ENCODE measurements at regions not wholly inside any gene's neighbourhood (a gene's known extent, or its start where the extent isn't known, plus 50 kb on each side); places are given as distances from the start of the nearest gene placed in this dataset.
A peak's percentile ranks its signal among the peaks of the same experiment; 100 is the strongest.

DNA sequence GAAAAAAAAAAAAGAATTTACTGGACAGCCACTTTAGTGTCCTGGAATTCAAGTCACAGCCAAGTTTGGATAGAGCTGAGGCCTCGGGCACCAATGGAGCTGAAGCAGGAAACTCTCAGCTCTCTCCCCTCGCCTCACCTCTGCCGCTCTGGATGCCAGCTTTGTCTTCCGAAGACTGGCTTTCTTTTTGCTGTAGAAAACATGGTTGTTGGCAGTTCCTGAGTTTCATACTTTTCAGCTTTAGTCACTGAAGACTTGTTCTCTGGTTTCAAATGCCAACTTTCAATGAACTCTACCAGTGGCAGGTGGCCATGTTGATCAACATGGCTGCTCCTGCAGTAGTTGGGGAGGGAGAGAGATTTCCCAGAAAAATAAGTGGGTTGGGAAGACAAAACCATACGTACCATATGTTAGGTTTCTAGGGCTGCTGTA is 142.2 kb downstream of the SNX18 start:
- no peak for DNase-seq (ENCODE audit: low read depth in 2 of 3, low spot score in 2 of 3)

DNA sequence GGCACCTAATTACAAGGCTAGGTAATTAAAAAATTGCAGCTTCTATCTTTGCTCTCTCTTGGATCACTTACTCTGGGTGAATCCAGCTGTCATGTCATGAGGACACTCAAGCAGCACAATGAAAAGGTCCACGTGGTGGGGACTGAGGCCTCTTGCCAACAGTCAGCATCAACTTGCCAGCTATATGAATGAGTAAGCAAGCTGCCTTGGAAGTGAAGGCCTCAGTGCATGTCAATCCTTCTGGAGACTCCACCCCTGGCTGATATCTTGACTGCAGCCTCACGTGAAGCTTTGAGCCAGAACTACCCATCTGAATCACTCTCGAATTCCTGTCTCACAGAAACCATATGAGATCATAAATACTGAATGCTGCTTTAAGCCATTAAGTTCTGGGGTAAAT is 140.5 kb downstream of the SNX18 start:
- no peak for DNase-seq (ENCODE audit: low read depth in 2 of 3, low spot score in 2 of 3)

DNA sequence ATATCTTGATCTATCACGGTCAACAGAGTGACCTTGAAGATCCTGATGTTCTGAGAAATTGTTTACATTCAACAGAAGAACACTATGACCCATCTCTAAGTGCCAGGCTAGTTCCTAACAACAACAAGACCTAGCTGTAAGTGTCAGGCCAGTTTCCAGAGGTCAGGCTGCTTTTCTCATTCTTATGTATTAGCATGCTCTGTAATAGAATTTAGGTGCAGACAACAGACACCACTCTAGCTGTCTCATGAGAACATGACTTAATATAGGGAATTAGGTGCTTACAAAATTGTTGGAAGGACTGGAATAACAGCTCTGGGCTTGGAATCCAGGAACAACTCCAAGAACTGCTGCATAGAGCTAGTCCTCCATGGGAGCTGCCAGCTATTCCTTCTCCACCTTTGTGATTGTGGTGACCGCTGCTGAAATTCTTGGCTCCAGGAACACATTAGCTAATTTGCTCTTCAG is 138.7 kb downstream of the SNX18 start:
- DNase-seq (ENCODE audit: low read depth in 2 of 3, low spot score in 2 of 3) = no peak

DNA sequence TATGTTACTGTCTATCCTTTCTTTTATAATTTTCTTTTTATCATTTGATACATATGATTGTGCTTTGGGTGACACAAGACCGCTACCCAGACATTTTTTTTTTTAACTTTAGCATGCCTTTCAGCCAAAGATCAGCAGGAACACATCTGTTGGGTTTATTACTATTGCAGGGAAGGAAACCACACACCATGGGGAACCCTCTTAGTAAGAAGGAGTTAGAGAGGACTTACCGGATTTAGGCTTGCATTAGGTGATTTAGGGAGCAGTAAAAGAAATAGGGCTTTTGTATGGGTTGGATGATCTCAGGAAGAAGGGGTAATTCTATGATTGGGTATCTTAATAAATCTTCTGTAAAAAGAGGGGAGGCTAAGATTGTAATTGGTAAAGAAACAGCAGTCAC is 138.2 kb downstream of the SNX18 start:
- DNase-seq (ENCODE audit: low read depth in 2 of 3, low spot score in 2 of 3) = no peak

DNA sequence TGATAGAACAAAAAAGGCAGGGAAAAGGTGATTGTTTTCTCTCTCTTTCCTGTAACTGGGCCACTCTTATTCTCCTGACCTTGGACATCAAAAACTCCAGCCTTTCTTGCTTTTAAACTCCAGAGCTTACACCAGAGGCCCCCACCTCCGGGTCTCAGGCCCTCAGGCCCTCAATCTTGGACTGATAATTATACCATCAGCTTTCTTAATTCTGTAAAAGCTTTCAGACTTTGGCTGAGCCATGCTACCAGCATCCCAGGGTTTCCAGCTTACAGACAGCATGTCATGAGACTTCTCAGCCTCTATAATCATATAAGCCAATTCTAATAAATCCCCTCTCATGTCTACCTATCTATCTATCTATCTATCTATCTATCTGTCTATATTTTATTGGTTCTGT is 137.7 kb downstream of the SNX18 start:
- DNase-seq (ENCODE audit: low read depth in 2 of 3, low spot score in 2 of 3) = no peak

DNA sequence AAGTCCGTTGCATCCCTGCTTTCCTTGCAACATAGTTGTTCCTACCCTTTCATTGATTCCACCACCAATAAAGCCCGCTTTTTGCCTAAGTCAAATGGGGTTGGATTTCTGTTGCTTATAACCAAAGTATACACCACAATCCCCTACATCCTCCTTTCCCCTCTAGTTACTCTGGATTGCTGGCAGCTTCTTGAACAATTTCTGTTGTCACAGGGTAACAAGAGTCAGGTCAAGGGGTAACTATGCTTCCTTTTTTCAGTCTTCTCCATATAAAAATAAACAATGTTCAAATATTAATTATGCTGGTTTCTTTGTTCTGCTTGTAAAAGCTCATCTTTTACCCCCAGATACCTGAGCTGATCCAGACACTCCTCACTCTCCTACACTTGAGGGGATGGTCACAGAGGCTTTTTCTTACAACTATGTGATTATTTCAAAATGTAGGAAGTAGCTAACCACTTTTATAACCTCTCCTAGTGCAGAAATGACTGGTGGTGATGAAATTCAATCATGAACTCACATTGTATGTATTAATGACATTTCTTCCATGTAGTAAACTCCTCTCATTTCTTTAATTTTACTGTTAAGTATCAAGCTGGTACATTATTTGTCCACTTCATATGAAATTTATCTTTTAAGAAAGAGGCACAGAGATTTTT is 136.5 kb downstream of the SNX18 start:
- DNase-seq (ENCODE audit: low read depth in 2 of 3, low spot score in 2 of 3) = no peak

DNA sequence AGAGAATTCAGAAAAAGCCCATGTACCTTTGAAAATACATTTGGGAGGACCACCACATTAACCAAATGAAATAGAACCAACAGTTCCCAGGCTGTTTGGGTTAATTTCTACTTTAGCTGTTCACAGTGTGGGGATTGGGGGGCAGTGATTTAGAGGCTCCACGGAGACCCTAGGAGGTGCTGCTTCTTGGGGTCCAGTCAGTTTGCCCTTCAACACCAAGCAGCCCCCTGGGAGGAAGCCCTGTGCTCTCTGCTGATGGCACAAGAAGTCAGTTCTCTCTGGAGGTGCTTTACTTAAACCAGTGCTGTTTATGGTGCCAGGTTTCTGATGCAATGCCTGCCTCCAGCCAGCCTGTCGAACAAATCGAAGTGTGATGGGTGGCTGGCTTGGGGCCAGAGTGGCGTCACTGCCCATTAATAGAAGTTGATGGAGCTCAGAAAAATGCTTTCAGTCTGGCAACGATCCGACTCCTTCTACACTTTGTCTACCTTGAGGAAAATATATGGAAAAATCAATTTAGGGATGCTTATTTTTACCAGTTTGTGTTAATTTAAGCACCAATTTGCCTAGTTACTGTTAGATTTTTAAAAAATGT is 134.0 kb downstream of the SNX18 start:
- no peak for DNase-seq (ENCODE audit: low read depth in 2 of 3, low spot score in 2 of 3)

DNA sequence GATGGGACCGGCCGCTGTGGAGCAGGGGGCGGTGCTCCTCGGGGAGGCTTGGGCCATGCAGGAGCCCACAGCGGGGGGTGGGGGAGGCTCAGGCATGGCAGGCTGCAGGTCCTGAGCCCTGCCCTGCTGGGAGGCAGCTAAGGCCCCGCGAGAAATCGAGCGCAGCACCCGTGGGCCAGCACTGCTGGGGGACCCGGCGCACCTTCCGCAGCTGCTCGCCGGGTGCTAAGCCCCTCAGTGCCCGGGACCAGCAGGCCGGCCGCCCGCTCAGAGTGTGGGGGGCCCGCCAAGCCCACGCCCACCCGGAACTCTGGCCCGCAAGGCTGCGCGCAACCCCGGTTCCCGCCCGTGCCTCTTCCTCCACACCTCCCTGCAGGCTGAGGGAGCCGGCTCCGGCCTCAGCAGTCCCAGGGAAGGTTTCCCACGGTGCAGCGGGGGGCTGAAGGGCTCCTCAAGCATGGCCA is 131.5 kb downstream of the SNX18 start:
- DNase-seq (ENCODE audit: low read depth in 2 of 3, low spot score in 2 of 3) = no peak

DNA sequence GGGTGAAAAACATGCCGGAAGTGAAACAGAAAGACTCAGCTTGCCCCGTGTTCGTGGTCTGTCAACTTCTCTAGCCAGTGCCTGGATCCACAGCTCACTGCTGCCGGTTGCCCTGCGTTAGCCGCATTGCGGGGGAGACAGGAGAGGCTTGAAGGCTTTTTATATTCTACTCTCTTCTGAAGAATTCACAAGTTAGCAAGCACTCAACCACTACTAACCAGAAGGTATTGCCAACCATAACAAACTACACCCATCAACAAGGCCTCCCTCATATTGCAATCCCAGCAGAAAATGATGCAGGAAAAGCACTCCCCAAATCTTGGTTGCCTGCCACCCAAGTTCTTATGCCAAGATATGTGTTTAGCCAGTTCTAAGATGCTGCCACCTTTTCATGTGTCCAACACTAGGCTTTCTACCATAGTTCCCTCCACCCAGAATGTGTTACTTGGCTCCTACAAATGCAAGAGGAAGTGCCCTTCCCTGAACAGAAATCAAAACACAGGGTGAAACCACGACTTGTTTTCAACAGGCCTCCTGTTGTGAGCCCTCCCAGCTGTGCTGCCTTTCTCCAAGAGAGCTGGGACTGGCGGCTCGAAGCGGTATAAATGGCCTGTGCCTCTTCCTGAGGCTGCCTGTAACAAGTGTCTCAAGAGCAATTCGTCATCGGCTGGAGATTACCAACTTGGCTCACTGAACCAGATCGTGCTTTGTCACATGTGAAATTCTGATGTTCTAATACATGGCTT is 129.0 kb downstream of the SNX18 start:
- peak; percentile 23 to 68 (median 38) for DNase-seq (ENCODE audit: low read depth in 2 of 3, low spot score in 2 of 3)

DNA sequence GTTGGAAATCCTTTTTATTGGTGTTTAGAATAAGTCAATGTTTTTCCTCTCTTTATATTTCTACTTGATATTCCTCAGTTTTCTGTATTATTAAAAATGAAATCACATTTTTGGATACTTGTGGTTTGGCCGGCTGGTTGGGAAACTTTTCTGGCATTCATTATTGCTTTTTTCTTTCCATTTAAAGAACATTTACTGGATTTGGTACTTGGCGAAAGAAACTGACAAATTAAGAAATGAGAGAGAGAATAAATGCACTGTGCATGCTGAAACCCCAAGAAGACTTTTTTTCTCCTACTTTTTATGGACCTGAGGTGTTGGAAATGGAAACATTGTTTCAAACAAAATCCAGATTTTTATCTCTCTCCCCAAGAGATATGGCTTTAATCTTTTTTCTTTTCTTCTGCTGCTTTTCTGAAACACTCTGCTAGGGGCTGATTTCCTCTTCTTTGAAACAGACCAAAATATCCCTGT is 128.4 kb downstream of the SNX18 start:
- DNase-seq (ENCODE audit: low read depth in 2 of 3, low spot score in 2 of 3) = no peak

DNA sequence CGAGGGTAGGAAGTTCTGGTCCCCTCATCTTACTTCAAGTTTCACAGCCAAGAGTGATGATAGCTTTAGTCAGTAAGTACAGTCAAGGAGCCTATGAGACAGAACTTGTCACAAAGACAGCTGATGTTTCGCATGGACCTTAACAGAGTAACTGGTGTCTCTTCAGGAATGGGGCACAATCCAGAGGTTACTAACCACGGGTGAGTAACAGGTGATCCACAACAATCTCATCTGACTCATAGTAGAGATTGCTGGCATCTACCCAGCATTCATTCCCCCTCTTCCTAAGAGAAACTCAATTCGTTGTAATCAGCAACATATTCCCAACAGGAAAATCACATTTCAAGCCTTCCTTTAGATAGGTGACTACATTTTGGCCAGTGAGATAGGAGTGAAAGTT is 126.7 kb downstream of the SNX18 start:
- DNase-seq (ENCODE audit: low read depth in 2 of 3, low spot score in 2 of 3) = no peak

DNA sequence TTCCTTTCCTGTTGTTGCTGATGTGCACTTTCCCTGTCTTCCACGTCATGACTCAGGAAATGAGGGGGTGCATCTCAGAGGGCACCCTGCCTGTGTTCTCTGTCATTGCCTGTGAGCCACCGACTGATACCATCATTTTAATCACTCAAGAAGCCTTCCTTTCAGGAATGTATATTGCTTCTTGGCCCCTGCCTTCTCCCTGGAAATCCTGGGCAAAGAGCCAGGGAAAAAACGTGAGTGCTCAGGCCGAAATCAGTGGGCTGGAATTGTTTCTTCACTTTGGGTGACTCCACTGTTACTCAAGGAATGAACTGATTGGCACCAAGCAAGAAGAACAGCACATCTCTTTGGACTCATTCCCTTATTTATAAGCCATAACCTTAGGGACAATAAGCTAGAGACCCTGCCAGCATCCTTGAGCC is 126.1 kb downstream of the SNX18 start:
- no peak for DNase-seq (ENCODE audit: low read depth in 2 of 3, low spot score in 2 of 3)

DNA sequence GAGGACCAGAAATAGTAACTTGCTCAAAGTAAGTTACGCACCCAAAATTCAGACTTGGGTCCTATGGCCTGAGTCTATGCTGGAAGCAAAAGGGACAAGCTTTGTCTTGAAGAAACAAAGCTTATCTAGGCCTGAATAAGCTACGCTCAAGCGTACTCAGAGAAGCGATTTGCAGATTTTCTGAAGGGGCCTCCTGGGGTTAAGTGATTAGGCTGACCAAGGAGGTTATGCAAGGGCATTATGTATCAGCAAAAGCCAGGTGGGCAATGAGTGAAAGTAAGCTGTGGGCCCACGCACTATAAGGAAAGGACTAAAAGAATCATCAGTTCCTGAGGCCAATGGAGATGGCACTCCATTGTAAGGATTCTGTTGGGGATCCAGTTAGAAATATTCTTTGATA is 122.1 kb downstream of the SNX18 start:
- DNase-seq (ENCODE audit: low read depth in 2 of 3, low spot score in 2 of 3) = no peak

DNA sequence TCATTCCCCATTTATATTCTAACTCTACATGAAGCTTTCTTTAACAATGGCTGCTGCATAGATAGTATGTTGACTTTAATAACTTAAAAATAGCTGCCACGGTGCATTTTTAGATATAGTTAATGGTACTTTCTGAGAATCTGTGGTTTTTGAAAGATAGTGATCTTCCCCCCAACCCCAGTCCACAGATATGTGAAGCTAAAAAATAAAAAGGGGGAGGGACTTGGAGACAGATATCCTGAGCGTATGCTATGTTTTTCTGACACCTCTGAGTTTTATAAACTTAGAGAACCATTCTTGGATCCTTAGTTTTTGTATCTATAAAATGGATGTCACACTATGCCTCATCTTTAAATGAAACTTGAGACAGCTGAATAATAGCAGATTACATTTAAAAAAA is 120.5 kb downstream of the SNX18 start:
- no peak for DNase-seq (ENCODE audit: low read depth in 2 of 3, low spot score in 2 of 3)

DNA sequence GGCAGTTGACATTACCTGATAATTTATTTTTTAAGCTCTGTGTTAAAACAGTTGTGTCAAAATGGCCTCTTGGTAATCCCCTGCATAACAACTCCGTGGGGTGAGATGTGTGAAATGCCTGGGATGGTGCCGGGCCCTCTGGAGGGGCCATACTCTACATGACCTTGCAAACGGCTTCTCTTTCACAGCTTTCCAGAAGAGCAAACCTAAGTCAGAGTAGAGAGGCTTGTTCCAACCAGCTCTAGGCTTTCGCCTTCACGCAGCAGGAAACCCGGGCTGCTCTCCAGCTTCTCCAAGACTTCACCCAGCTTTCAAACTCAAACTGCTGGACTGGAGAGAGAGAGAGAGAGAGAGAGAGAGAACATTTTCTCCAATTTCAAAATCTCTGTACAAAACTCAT is 120.1 kb downstream of the SNX18 start:
- DNase-seq (ENCODE audit: low read depth in 2 of 3, low spot score in 2 of 3) = no peak

DNA sequence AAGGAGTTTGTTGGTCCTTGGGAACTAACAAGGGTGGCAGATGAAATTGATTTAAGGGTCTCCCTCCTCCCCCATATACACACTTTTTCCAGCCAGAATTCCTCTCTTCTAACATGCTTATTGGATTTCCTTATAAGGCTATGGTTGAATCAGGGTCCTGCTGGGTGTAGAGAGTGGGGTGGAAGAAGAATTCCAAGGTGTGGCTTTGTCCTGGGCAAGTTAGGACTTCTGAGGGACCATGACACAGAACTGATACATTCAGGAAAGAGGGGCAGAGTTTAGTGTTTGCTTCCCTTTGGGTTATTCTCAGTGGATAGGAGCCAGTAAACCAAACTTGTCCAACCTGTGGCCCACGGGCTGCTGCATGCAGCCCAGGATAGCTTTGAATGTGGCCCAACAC is 116.5 kb downstream of the SNX18 start:
- no peak for DNase-seq (ENCODE audit: low read depth in 2 of 3, low spot score in 2 of 3)

DNA sequence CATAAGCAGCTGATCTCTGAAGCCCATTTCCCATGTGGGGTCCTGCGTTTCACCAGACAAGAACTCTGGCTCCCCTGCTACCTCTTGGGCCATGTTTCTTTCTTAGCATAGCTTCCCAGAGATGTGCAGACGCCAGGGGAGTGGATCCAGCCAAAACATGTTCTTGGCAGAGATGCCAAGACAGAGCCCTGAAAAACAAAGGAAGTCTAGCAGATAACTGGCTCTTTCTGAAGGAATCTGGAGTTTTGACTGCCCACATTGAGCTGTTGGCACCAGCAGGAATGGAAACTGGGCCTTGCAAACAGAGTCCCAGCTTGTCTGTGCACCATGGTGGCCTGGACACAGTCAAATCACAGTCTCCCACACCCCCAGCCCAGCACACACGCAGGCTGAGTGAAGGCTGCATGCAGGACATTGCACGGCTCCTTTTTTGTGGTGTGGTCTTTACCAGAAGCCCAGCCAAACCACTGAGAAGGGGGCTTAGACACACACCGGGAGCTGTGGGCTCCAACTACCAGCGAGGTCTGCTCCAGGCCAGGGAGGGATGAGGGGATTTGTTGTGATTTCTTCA is 114.7 kb downstream of the SNX18 start:
- DNase-seq (ENCODE audit: low read depth in 2 of 3, low spot score in 2 of 3) = no peak

DNA sequence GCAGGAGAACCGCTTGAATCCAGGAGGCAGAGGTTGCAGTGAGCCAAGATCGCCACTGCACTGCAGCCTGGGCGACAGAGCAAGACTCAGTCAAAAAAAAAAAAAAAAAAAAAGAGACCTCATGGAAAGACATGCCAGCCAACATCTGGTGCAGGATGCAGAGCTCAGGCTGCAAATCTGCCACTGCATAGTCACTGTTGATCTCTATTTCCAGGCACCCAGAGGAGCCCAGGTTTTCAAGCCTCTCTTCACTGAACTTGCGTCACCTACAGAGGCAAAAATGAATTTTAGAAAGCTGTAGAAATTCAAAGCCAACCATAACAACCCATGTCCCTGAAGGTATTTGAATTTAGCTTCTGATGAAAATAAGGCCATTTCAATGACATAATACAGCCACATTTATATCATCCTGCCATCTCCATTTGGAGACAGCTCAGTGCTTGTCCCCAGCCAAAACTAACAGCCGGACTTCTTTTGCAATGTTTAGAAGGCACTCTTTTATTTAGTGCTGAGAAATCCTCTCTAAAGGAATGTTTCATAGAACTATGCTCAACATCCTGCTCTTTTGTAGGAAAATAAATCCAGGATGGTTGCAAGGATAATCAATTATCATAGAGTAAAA is 113.3 kb downstream of the SNX18 start:
- DNase-seq (ENCODE audit: low read depth in 2 of 3, low spot score in 2 of 3) = no peak

DNA sequence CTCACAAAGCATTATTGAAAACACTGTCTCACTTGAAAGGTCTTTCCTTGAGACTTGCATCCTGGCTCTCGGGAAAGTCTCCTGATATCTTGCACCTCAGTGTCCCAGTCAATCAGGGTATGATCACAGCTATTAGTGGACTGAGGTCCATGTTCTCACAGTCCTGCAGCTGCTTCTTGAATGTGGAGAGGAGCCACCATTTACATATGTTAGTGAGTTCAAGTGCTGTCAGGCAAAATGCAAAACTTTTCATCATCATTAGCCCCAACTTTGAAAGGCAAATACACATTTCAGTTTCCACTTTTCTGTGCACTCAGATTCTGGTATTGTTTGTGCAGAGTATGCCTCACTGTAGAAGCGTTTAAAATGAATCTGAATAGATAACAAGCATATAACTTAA is 111.6 kb downstream of the SNX18 start:
- DNase-seq (ENCODE audit: low read depth in 2 of 3, low spot score in 2 of 3) = no peak

DNA sequence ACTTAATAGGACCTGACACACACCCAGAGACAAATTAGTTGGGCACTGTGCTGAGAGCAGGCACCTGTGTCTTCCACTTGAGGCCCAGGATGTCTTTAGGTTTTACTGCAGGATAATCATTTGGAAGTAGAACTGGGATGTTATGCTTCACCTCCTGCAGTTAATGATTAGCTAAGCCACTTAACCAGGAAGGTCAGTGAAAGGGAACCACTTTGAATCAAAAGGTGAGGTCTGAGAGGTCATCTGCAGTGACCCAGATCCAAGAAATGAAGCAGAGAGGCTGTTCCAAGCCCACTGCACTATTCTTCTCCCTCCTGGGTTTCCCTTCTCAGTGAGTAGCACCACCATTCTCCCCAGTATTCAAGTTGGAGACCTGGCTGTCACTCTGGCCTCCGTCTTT is 110.5 kb downstream of the SNX18 start:
- DNase-seq (ENCODE audit: low read depth in 2 of 3, low spot score in 2 of 3) = no peak

DNA sequence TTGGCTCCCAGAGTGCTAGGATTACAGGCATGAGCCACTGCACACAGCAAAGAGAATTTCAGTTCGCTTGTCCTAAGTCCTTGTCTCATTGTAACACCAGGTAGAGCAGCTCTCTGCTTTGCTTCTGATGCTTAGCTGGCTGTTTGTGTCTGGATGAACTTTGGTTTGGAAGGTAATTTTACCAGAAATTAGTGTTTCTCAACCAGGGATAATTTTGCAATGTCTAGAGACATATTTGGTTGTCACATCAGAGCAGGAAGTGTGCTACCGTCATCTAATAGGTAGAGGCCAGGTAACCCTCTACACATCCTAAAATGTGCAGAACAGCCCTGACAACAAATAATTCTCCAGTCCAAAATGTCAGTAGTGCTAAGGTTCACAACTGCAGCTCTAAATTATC is 108.8 kb downstream of the SNX18 start:
- no peak for DNase-seq (ENCODE audit: low read depth in 2 of 3, low spot score in 2 of 3)

All from hematopoietic multipotent progenitor cell (in vitro differentiated cells).